ENCODE measurements at regions not wholly inside any gene's neighbourhood (a gene's known extent, or its start where the extent isn't known, plus 50 kb on each side); places are given as distances from the start of the nearest gene placed in this dataset.

- H3K4me3 ChIP-seq (replicated peaks in 1 of 3; ENCODE audit: insufficient read depth in 1 of 3, low read depth in 1 of 3, low read length in 3 of 3) = no peak overlapping the region
- no peaks in the 10 kb centered on the region for H3K9me3 ChIP-seq (replicated peaks; ENCODE audit: control insufficient read depth, insufficient read depth, low read length)
- no peak overlapping the region for H3K9ac ChIP-seq (replicated peaks; ENCODE audit: extremely low read depth, insufficient read depth, low read length)
- TF ChIP-seq MYC (IDR thresholded peaks at IDR 0.05; ENCODE audit: low read depth, low read length) (no peak), POLR2AphosphoS5 (IDR thresholded peaks at IDR 0.05; ENCODE audit: insufficient read depth, low read depth, low read length) (no peak)
- no peak overlapping the region for H2AFZ ChIP-seq (ENCODE audit: low read depth, low read length)
- no peak overlapping the region for H3K4me2 ChIP-seq (ENCODE audit: insufficient read depth, low read length)
- intact Hi-C loops (cut with micrococcal nuclease) = no loop called here
- no peaks in the 10 kb centered on the region for H3K9me1 ChIP-seq (replicated peaks; ENCODE audit: control insufficient read depth, extremely low read depth, insufficient read depth, low read length)
- no peak for FAIRE-seq
- dilution Hi-C loops (cut with MboI; ENCODE audit: extremely low pct_ligation_motif_present, low sequenced_read_pairs) = no loop called here
- no peak for DNase-seq (ENCODE audit: low read depth, low spot score)
- no TSS peak for BruUV-seq (replicated peaks)
- H3K79me2 ChIP-seq (ENCODE audit: control insufficient read depth, insufficient read depth, low read length) = no peaks in the 10 kb centered on the region
- H3K36me3 ChIP-seq (ENCODE audit: control insufficient read depth in 2 of 2, extremely low read depth in 1 of 2, insufficient read depth in 2 of 2, low read length in 2 of 2) = no peaks in the 10 kb centered on the region
- no peaks in the 10 kb centered on the region for H3K27me3 ChIP-seq (ENCODE audit: control insufficient read depth in 2 of 2, insufficient read depth in 2 of 2, low read length in 2 of 2)
- no peak overlapping the region for H3K27ac ChIP-seq (ENCODE audit: insufficient read depth, low read depth, low read length)
- no peaks in the 10 kb centered on the region for H3K4me1 ChIP-seq (ENCODE audit: control insufficient read depth, extremely low read depth, insufficient read depth, low read length)
- POLR2A ChIA-PET = no interaction called here
- CTCF ChIA-PET = interaction anchor here (1.0 to 1.3 kb wide), 6 partner anchors 11 to 107 kb away, joined by 3 to 12 read pairs (median 3); no protein-coding TSS in a partner anchor
- no peaks in the 10 kb centered on the region for H4K20me1 ChIP-seq (replicated peaks; ENCODE audit: control insufficient read depth, extremely low read depth, insufficient read depth, low read length)
Observed at GRCh38 chr9:109945573-109945972, 165.6 kb downstream of the PALM2AKAP2 start.

GRCh38 chr9:109948453-109948852 lies 168.5 kb downstream of the PALM2AKAP2 start:
- CTCF ChIA-PET = no interaction called here
- DNase-seq (ENCODE audit: low read depth, low spot score) (no peak), FAIRE-seq (no peak)
- H3K9me3 ChIP-seq (replicated peaks; ENCODE audit: control insufficient read depth, insufficient read depth, low read length) = no peaks in the 10 kb centered on the region
- dilution Hi-C loops (cut with MboI; ENCODE audit: extremely low pct_ligation_motif_present, low sequenced_read_pairs) (no loop called here), intact Hi-C loops (cut with micrococcal nuclease) (no loop called here)
- no peaks in the 10 kb centered on the region for H4K20me1 ChIP-seq (replicated peaks; ENCODE audit: control insufficient read depth, extremely low read depth, insufficient read depth, low read length)
- no peak overlapping the region for H3K9ac ChIP-seq (replicated peaks; ENCODE audit: extremely low read depth, insufficient read depth, low read length)
- no TSS peak for BruUV-seq (replicated peaks)
- no peak overlapping the region for H3K4me3 ChIP-seq (replicated peaks in 1 of 3; ENCODE audit: insufficient read depth in 1 of 3, low read depth in 1 of 3, low read length in 3 of 3)
- no peaks in the 10 kb centered on the region for H3K27me3 ChIP-seq (ENCODE audit: control insufficient read depth in 2 of 2, insufficient read depth in 2 of 2, low read length in 2 of 2)
- H3K27ac ChIP-seq (ENCODE audit: insufficient read depth, low read depth, low read length) = no peak overlapping the region
- TF ChIP-seq CTCF (IDR thresholded peaks at IDR 0.05; ENCODE audit: extremely low read depth in 1 of 2, insufficient read depth in 1 of 2, low read depth in 1 of 2, low read length in 2 of 2) (no peak), JUN (IDR thresholded peaks at IDR 0.05; ENCODE audit: borderline replicate concordance, insufficient read depth, insufficient read length, low read depth) (no peak), POLR2A (IDR thresholded peaks at IDR 0.05; ENCODE audit: low read depth, low read length) (no peak), POLR2AphosphoS5 (IDR thresholded peaks at IDR 0.05; ENCODE audit: insufficient read depth, low read depth, low read length) (no peak), MAX (IDR thresholded peaks at IDR 0.05; ENCODE audit: insufficient read depth, insufficient read length) (no peak), EZH2 (IDR thresholded peaks at IDR 0.05; ENCODE audit: borderline replicate concordance, low read depth, low read length, severe bottlenecking) (no peak), FOS (IDR thresholded peaks at IDR 0.05; ENCODE audit: borderline replicate concordance, insufficient read depth, low read length) (no peak)
- no peaks in the 10 kb centered on the region for H3K9me1 ChIP-seq (replicated peaks; ENCODE audit: control insufficient read depth, extremely low read depth, insufficient read depth, low read length)
- no peak overlapping the region for H2AFZ ChIP-seq (ENCODE audit: low read depth, low read length)
- H3K4me2 ChIP-seq (ENCODE audit: insufficient read depth, low read length) = no peak overlapping the region
- no peaks in the 10 kb centered on the region for H3K4me1 ChIP-seq (ENCODE audit: control insufficient read depth, extremely low read depth, insufficient read depth, low read length)
- no peaks in the 10 kb centered on the region for H3K79me2 ChIP-seq (ENCODE audit: control insufficient read depth, insufficient read depth, low read length)
- POLR2A ChIA-PET = no interaction called here
- no peaks in the 10 kb centered on the region for H3K36me3 ChIP-seq (ENCODE audit: control insufficient read depth in 2 of 2, extremely low read depth in 1 of 2, insufficient read depth in 2 of 2, low read length in 2 of 2)

All from endothelial cell of umbilical vein (primary cell).